Body of pancreas (tissue), 4 donors: ENCODE measurements at regions not wholly inside any gene's neighbourhood (a gene's known extent, or its start where the extent isn't known, plus 50 kb on each side); places are given as distances from the start of the nearest gene placed in this dataset.
"Not testable (repeated sequence)": the region's sequence is repeated elsewhere in the genome, so short reads cannot be mapped to it uniquely, and the experiment has no call there.

Experiments used
- ATAC-seq: fragments of 150-250 bp; one replicate; pipeline ENCODE4 v1.9.1; 2016
- DNase-seq, 4 donors: peaks; one replicate each; pipeline ENCODE4 v3.0.0-alpha.2; 2019
- H3K27ac ChIP-seq, 4 donors: fragments of 200-600 bp; sonication (generic); 1 replicate in 3 of 4; 2 replicates in 1 of 4; pipeline versions ENCODE4 v1.5.1 to v1.6.1; 2016 to 2019; ENCODE audit warnings: mild to moderate bottlenecking in 1 of 4, mixed read lengths in 1 of 4, moderate library complexity in 1 of 4
- H3K27me3 ChIP-seq, 2 donors: fragments of 200-600 bp; sonication (generic); one replicate each; pipeline ENCODE4 v1.6.0; 2016; ENCODE audit warnings: mild to moderate bottlenecking in 1 of 2
- H3K36me3 ChIP-seq, 2 donors: fragments of 200-600 bp; sonication (generic); replicated peaks in 1 of 2; 2 replicates each; pipeline ENCODE4 v1.5.1; 2016; ENCODE audit warnings: low read depth in 2 of 2; ENCODE audit not compliant: insufficient read depth in 1 of 2
- H3K4me1 ChIP-seq: fragments of 200-600 bp; sonication (generic); one replicate; pipeline ENCODE4 v1.6.0; 2016
- H3K4me3 ChIP-seq, 2 donors: fragments of 200-600 bp; sonication (generic); 1 replicate in 1 of 2; 2 replicates in 1 of 2; pipeline ENCODE4 v1.5.1; 2016 to 2019
- H3K9me3 ChIP-seq, 3 donors: fragments of 200-600 bp; sonication (generic); 1 replicate in 2 of 3; 2 replicates in 1 of 3; pipeline ENCODE4 v1.5.1; 2016
- POLR2A ChIP-seq, 3 donors: fragments of 450-650 bp; IDR thresholded peaks; one replicate each; pipeline ENCODE4 v1.6.1; 2016; ENCODE audit warnings: antibody characterized with exemption in 3 of 3, mild to moderate bottlenecking in 2 of 3
- WGBS, 2 donors: methylation state at CpG; one replicate each; pipeline ENCODE4 v1.1.5; 2017; 5-methylcytosine and 5-hydroxymethylcytosine counted together
- intact Hi-C: fragments of 100-400 bp; cut with DNase I; formaldehyde crosslinking; loops from one replicate; pipeline ENCODE4 v1.15.1; 2023
- TF ChIP-seq, protein P1 (sequence below), 7 experiments: fragments of 450-650 bp in 4 of 7; fragments of 200-600 bp in 3 of 7; sonication (generic) in 3 of 7; IDR thresholded peaks; one replicate each; pipeline ENCODE4 v1.5.1; 2016 to 2019; ENCODE audit warnings: antibody characterized with exemption in 7 of 7

DNA sequence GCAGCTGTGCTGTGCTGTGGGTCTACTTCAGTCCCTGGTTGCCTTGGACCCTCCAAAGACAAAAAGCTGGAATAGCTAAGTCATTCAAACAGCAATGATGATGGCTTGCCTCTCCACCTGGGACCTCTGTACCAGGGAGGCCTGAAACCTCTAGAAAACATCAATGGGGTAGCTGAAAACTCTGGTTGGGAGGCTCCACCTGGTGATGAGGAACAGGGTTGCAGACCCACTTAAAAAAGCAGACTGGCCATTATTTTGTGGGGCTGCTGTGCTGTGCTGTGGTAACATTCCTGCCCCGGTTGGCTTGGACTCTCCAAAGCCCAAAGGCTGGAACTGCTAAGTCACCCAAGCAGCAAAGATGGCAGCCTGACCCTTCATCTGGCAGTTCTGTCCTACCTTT is 839.3 kb upstream of the ARRDC3 start:
- no peak for DNase-seq
- 40 to 61% methylated on average over 1 of the region's 1 CpG for WGBS, 2 donors
- Histone ChIP-seq H3K36me3 (no peaks in the 10 kb centered on the region), H3K9me3 (no peaks in the 10 kb centered on the region), H3K4me1 (no peaks in the 10 kb centered on the region), H3K27me3 (no peaks in the 10 kb centered on the region), H3K27ac (no peak overlapping the region), H3K4me3 (no peak overlapping the region)
- intact Hi-C loops = no loop called here
- ATAC-seq = no peak
- TF ChIP-seq POLR2A (IDR thresholded peaks at IDR 0.05) = no peak
- TF ChIP-seq, protein P1, sequence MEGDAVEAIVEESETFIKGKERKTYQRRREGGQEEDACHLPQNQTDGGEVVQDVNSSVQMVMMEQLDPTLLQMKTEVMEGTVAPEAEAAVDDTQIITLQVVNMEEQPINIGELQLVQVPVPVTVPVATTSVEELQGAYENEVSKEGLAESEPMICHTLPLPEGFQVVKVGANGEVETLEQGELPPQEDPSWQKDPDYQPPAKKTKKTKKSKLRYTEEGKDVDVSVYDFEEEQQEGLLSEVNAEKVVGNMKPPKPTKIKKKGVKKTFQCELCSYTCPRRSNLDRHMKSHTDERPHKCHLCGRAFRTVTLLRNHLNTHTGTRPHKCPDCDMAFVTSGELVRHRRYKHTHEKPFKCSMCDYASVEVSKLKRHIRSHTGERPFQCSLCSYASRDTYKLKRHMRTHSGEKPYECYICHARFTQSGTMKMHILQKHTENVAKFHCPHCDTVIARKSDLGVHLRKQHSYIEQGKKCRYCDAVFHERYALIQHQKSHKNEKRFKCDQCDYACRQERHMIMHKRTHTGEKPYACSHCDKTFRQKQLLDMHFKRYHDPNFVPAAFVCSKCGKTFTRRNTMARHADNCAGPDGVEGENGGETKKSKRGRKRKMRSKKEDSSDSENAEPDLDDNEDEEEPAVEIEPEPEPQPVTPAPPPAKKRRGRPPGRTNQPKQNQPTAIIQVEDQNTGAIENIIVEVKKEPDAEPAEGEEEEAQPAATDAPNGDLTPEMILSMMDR (IDR thresholded peaks at IDR 0.05) = no peak

DNA sequence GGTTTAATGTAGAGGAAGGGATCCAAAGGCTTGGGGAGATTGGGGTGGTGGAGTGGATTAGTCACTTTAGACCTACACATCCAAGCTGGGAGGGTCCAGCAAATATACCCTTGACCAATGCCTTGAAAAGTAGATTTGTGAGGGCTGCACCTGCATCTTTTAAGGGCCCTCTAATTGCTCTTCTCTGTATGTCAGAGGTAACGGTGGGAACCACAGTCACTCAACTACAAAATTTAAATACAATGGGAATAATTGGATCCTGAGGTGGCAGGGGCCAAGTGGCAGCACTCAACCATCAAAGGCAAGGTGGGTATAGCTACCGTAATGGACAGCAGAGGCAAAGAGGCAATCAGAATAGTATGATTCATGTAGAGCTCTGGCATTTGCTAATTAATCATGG is 833.7 kb upstream of the ARRDC3 start:
- H3K36me3 ChIP-seq, ATAC-seq, H3K27me3 ChIP-seq, H3K4me1 ChIP-seq, DNase-seq, H3K9me3 ChIP-seq, intact Hi-C loops, H3K27ac ChIP-seq, H3K4me3 ChIP-seq: not testable (repeated sequence)
- 59 to 68% methylated on average over 2 of the region's 2 CpGs for WGBS, 2 donors

DNA sequence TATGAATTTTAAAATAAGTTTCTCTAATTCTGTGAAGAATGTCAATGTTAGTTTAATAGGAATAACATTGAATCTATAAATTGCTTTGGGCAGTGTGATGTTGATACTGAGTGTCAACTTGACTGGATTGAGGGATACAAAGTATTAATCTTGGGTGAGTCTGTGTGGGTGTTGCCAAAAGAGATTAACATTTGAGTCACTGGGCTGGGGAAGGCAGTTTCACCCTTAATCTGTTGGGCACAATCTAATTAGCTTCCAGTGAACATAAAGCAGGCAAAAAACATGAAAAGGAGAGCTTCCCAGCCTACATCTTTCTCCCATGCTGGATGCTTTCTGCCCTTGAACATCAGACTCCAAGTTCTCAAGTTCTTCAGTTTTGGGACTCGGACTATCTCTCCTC is 832.0 kb upstream of the ARRDC3 start:
- DNase-seq = no peak
- no peaks in the 10 kb centered on the region for H3K36me3 ChIP-seq
- intact Hi-C loops = no loop called here
- no peak for TF ChIP-seq POLR2A (IDR thresholded peaks at IDR 0.05)
- TF ChIP-seq, protein P1 (IDR thresholded peaks at IDR 0.05) = no peak
- H3K4me3 ChIP-seq = no peak overlapping the region
- no peak overlapping the region for H3K27ac ChIP-seq
- no peak for ATAC-seq
- no peaks in the 10 kb centered on the region for H3K9me3 ChIP-seq
- 73 to 80% methylated on average over 1 of the region's 1 CpG for WGBS, 2 donors
- no peaks in the 10 kb centered on the region for H3K4me1 ChIP-seq
- H3K27me3 ChIP-seq = no peaks in the 10 kb centered on the region

DNA sequence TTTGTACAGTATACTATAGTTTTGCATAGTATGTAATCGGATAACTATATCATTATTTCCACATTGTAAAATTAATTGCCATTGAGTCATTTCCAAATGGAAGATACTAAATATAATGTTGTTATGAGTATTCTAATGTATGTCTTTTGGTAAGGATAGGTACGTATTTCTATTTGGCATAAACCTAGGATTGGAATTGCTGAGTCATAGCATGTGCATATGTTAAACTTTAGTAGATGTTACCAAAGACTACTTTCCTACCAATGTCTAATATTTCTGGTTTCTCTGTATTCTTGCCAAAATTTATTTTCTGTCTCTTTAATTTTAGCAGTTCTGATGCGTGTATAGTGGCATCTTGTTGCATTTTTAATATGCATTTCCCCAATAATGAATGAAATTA is 825.1 kb upstream of the ARRDC3 start:
- no peaks in the 10 kb centered on the region for H3K27me3 ChIP-seq
- no peaks in the 10 kb centered on the region for H3K9me3 ChIP-seq
- WGBS, 2 donors = 60 to 63% methylated on average over 3 of the region's 3 CpGs
- DNase-seq (no peak), ATAC-seq (no peak)
- no peaks in the 10 kb centered on the region for H3K36me3 ChIP-seq
- no peak for TF ChIP-seq POLR2A (IDR thresholded peaks at IDR 0.05)
- TF ChIP-seq, protein P1 (IDR thresholded peaks at IDR 0.05) = no peak
- no peak overlapping the region for H3K27ac ChIP-seq
- H3K4me3 ChIP-seq = no peak overlapping the region
- H3K4me1 ChIP-seq = no peaks in the 10 kb centered on the region
- intact Hi-C loops = no loop called here

DNA sequence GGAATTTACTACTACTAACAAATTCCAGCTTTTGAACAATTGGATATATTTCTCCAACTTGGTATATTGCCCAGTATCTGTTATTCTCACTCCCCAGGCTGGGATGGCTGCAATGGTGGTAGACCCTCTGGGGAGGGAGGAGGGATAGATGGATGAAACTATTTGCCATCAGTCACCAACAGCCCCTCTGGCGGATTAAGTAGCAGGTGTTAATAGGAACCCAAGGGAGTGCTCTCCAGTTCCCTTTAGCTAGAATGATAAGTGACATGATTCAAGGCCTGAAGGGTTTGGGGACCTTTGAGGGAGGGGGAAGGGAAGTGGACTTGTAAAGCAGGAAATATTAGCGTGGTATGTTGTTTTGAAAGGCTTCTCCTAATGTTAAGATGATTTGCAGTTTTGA is 824.0 kb upstream of the ARRDC3 start:
- 21 to 38% methylated on average over 2 of the region's 2 CpGs for WGBS, 2 donors
- TF ChIP-seq, protein P1 (IDR thresholded peaks at IDR 0.05) = no peak
- TF ChIP-seq POLR2A (IDR thresholded peaks at IDR 0.05) = no peak
- no peaks in the 10 kb centered on the region for H3K4me1 ChIP-seq
- intact Hi-C loops = no loop called here
- ATAC-seq (no peak), DNase-seq (no peak)
- no peaks in the 10 kb centered on the region for H3K9me3 ChIP-seq
- no peak overlapping the region for H3K4me3 ChIP-seq
- no peak overlapping the region for H3K27ac ChIP-seq
- H3K27me3 ChIP-seq = no peaks in the 10 kb centered on the region
- no peaks in the 10 kb centered on the region for H3K36me3 ChIP-seq
